T-helper 2 cell treated with Interferon-gamma antibody and Interleukin-4, amounts not matched to agents 100 ng/mL and 5 ng/mL, for 36 hours (primary cell): ENCODE measurements at regions not wholly inside any gene's neighbourhood (a gene's known extent, or its start where the extent isn't known, plus 50 kb on each side); places are given as distances from the start of the nearest gene placed in this dataset.

ENCODE experiments used
- intact Hi-C: fragments of 100-400 bp; cut with micrococcal nuclease; formaldehyde crosslinking; loops from one replicate; pipeline ENCODE4 v1.15.1; 2023

- intact Hi-C loops = no loop called here
Observed at GRCh38 chr22:27545085-27545484, 256.5 kb downstream of the MN1 start.

DNA sequence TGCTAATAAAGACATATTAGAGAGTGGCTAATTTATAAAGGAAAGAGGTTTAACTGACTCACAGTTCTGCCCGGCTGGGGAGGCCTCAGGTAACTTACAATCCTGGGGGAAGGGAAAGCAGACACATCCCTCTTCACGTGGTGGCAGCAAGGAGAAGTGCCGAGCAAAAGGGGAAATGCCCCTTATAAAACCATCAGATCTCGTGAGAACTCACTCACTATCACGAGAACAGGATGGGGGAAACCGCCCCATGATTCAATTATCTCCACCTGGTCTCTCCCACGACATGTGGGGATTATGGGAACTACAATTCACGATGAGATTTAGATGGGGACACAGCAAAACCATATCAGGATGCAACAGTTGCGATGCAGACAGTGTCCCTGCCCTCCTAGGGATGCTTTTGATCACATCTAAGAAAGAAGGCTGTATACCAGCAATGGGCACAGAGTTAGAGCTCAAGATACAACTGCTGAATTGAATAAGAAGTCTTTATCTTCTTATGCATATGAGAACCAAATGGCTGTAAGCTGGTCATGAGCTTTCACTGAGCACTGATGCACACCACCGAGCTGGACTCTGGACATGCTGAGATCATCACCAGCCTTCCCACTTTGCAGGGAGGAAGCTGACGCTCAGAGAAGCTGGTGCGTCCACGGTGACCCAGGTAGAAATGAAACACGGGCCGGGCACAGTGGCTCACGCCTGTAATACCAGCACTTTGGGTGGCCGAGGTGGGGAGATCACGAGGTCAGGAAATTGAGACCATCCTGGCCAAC is 255.2 kb downstream of the MN1 start:
- intact Hi-C loops = no loop called here

DNA sequence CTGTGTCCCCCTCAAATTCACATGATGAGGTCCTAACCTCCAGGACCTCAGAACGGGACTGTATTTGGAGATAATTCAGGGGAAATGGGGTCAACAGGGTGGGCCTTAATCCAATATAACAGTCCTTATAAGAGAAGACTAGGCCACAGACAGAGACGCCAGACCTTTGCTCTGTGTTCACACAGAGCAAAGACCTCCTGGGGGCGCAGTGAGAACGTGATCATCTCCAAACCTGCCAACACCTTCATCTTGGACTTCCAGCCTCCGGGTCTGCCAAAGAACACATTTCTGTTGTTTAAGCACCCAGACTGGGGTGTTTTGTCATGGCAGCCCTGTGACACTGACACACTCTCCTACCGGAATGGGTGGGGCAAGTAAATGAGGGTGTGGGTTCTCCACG is 250.2 kb downstream of the MN1 start:
- intact Hi-C loops = no loop called here

DNA sequence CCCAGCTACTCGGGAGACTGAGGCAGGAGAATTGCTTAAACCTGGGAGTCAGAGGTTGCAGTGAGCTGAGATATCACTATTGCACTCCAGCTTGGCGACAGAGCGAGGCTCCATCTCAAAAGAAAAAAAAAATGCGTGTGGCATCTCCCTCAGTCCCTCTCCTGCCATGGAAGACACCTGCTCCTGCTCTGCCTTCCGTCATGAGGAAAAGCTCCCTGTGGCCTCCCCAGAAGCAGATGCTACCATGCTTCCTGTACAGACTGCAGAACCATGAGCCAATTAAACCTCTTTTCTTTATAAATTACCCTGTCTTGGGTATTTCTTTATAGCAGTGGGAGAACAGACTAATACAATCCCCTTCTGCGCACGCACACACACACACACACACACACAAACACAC is 249.4 kb downstream of the MN1 start:
- intact Hi-C loops = no loop called here

DNA sequence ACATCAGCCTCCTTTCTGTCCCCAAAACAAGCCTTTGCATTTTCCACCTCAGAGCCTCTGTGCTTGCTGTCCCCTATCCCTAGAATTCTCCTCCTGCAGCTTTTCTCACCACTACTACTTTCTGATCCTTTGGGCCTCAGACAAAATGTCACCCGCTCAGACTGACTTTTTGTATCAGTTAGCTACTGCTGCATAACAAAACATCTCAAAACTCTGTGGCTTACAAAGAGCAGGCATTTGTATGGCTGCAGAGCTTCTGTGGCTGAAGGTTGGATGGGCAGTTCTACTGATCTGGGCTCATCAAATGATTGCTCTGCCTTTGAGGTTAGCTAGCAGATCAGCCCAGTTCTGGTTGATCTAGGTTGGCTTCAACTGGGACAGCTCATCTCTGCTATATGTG is 248.7 kb downstream of the MN1 start:
- intact Hi-C loops = no loop called here

- intact Hi-C loops = no loop called here
Observed at GRCh38 chr22:27554106-27554811, 247.3 kb downstream of the MN1 start.

DNA sequence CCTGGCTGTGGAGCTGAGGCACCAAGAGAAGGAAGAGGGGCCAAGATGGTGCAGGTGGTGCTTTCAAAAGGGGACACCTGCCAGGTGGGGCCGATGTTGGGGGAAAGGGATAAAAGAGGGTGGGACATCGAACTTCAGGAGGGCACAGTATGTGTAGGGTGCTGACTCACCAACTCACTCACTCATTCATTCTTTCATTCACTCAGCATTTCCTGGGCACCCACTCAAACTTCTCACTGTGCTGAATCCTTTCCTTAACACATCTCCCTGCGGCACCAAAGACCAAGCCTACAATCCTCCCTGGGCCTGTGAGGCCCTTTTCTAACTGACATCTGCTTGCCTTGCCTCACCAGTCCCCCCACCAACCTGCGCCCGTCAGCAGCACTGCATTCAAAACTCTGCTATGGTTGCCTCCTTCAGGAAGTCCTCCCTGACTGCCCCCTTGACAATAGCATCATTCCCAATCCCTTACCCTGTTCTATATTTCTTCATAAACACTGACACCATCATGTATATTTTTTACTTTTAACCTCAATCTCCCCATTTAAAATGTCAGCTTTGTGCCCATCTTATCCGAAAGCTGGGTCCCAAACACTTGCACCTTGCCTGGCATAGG is 246.6 kb downstream of the MN1 start:
- intact Hi-C loops = no loop called here

DNA sequence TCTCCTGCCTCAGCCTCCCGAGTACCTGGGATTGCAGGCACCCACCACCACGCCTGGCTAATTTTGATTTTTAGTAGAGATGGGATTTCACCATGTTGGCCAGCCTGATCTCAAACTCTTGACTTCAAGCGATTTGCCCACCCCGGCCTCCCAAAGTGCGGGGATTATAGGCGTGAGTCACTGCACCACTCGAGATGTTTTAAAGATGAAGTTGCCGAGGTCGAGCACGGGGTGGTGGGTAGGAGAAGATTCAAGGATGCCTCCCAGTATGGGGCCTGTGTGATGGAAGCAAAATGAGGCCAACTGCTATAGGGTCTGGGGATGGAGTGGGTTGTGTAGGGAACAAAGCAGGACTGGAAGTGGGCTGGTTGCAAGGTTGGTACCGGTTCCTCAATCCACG is 245.2 kb downstream of the MN1 start:
- intact Hi-C loops = no loop called here

GRCh38 chr22:27557286-27558008 is 244.1 kb downstream of the MN1 start:
- intact Hi-C loops = no loop called here

- intact Hi-C loops = no loop called here
Observed at GRCh38 chr22:27558658-27559371, 242.7 kb downstream of the MN1 start.

- intact Hi-C loops = no loop called here
Observed at GRCh38 chr22:27560781-27561180, 240.8 kb downstream of the MN1 start.

- intact Hi-C loops = no loop called here
Observed at GRCh38 chr22:27561286-27561904, 240.2 kb downstream of the MN1 start.

DNA sequence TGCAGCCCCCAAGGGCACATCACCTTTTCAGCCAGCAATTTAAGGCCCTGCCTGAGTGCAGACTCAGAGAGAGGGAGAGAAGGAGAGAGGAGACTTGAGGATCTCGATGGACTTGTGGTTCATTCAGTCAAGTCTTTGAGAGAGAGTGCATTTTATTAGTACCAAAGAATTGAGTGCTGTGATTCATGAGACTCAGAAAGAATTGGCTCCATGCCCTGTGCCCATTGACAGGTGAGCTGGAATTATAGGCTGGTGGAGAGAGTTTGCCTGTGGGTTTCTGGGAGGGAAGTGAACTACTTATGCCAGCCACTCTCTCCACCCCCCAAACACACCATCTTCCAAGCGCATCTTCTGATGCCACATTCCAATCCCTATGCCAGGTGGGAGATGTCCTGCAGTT is 236.8 kb downstream of the MN1 start:
- intact Hi-C loops = no loop called here

DNA sequence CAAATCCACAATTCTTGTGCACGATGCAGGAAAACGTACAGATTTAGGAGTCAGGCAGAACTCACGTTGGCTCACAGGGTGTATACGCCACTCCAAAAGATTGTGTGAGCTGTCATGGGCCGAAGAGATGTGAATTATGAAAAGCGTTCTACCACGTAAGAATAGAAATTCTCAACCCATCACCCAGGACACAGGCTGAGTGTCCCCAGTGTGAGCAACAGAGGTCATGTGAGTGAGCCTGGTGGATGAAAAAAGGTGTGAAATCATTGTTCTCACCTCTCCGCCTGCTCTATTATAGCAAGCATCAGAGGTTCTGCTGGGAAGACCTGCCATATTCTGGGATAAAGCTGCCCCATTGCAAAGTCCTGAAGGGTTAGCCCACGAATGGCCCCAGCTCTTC is 235.0 kb downstream of the MN1 start:
- intact Hi-C loops = no loop called here

GRCh38 chr22:27568265-27568664 is 233.3 kb downstream of the MN1 start:
- intact Hi-C loops = no loop called here

DNA sequence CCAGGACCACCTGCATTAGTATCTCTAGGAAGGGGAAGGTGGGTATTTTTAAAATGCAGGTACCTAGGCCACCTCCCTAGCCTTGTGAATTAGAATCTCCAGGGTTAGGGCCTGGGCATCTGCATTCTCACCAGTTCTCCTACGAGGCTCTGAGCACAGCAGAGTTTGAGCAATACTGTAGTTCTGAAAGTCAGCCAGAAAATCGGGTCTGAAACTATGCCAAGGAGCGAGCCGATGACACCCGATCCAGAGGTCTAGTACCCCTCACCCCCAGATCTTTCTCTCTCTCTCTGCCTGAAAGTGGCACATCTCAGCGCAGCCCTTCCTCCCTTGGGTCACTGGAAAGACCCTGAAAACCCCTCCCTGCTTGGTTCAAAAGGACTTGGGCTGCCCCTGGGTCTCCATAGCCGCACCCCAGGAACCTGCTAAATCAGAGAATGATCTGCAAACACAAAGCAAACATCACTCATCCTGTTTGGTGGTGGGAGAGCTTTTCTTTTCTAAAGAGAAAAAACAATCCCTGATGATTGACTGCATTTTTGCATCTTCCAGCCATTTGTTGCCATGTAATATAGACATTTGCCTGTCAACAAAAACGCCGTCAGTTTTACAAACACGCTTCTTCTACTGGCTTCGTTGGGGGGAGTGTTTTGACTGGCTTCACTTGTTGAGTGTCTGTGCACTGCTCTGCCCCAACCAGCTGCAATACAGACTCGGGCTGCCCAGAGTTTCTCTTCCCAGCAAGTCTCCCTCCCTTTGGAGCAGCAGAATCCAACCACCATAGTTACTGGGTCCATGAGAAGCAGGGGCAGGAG is 229.9 kb downstream of the MN1 start:
- intact Hi-C loops = no loop called here

- intact Hi-C loops = no loop called here
Observed at GRCh38 chr22:27572278-27572666, 229.3 kb downstream of the MN1 start.

DNA sequence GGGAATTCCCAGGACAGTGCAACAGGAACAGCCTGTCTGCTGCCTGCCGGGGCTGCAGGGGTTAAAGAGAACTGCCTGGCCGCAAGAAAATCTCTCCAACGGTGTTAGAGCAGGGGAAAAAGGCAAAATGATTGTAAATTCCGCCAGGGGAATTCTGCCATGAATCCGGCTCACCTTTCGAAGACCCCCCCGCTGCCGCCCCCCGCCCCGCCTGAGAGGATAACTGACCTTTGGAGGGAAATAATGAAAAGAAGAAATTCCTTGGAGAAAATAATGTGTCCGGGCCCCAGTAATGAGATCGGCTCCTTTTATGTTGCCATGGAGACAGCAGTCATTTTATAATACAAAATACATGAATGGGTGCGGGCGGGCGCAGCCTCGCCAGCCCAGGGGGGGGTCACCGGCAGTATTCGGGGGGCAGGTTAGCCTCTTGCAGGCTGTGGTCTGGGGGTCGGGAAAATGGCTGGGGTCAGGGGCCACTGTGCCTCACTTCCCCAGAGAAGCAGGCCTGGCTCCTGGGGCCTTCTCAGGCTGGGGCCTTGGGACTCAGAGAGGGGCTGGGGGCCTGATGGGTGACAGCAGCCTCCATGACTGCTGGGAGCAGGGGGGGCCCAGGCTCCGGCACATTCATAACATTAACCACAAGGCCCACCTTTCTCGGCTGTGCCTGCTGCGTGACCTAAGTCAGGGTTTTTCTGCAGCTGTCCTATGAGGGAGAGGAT is 228.1 kb downstream of the MN1 start:
- intact Hi-C loops = no loop called here

GRCh38 chr22:27574002-27574366 is 227.6 kb downstream of the MN1 start:
- intact Hi-C loops = no loop called here
